ENCODE measurements at regions not wholly inside any gene's neighbourhood (a gene's known extent, or its start where the extent isn't known, plus 50 kb on each side); places are given as distances from the start of the nearest gene placed in this dataset.
"Not testable (repeated sequence)": the region's sequence is repeated elsewhere in the genome, so short reads cannot be mapped to it uniquely, and the experiment has no call there.

DNA sequence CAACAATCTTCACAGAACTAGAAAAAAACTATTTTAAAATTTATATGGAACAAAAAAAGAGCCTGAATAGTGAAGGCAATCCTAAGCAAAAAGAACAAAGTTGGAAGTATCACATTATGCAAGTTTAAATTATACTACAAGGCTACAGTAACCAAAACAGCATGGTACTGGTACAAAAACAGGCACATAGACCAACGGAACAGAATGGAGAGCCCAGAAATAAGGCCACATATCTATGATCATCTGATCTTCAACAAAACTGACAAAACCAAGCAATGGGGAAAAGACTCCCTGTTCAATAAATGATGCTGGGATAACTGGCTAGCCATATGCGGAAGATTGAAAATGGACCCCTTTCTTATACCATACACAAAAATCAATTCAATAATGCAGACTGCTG, 74.4 kb upstream of the RTN4 start:
- in situ Hi-C loops (cut with HindIII; ENCODE audit: low pct_unique_long_range_greater_than_20kb, low sequenced_read_pairs); DNase-seq (ENCODE audit: low read depth in 1 of 2, low spot score in 1 of 2): not testable (repeated sequence)

- no peak for TF ChIP-seq JUND (IDR thresholded peaks at IDR 0.05; ENCODE audit: low read depth)
- DNase-seq (ENCODE audit: low read depth in 1 of 2, low spot score in 1 of 2): no peak
- in situ Hi-C loops (cut with HindIII; ENCODE audit: low pct_unique_long_range_greater_than_20kb, low sequenced_read_pairs): no loop called here
Observed at GRCh38 chr2:55123851-55124269, 73.6 kb upstream of the RTN4 start.

DNA sequence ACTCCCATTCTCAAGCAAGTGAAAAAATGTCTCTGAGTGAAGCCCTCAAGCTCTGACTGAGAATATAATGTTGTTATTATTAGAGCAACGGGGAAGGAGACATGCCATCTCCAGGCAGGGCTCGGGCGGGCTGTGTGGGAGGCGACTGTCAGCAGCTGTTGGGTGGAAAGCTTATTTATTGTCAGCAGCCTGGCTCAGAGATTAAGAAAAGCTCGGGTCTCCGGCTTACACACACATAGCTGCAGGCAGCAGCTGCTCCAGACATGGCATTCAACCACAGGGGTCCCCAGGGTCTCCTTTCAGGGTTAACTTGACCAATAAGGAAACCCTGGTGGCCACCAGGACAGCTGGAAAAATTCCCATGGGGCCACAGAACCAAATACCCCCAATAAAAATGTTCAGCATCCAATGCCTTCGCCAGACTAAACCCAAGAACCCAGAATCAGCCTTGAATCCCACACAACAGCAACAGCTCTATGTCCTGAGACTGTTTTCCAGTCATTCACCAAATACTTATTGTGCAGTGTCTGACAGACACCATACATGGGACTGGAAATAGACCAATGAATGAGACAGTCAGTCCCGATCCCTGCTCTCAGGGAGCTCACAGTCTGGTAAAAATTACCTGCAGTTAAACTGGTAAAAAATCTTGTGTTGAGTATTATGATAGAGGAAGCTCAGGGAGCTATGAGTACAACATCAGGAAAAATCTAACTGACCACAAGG, 70.5 kb upstream of the RTN4 start:
- no peak for DNase-seq (ENCODE audit: low read depth in 1 of 2, low spot score in 1 of 2)
- TF ChIP-seq JUND (IDR thresholded peaks at IDR 0.05; ENCODE audit: low read depth): no peak
- in situ Hi-C loops (cut with HindIII; ENCODE audit: low pct_unique_long_range_greater_than_20kb, low sequenced_read_pairs): no loop called here

- DNase-seq (ENCODE audit: low read depth in 1 of 2, low spot score in 1 of 2): no peak
- TF ChIP-seq JUND (IDR thresholded peaks at IDR 0.05; ENCODE audit: low read depth): no peak
- in situ Hi-C loops (cut with HindIII; ENCODE audit: low pct_unique_long_range_greater_than_20kb, low sequenced_read_pairs): no loop called here
Observed at GRCh38 chr2:55119711-55120487, 69.6 kb upstream of the RTN4 start.

DNA sequence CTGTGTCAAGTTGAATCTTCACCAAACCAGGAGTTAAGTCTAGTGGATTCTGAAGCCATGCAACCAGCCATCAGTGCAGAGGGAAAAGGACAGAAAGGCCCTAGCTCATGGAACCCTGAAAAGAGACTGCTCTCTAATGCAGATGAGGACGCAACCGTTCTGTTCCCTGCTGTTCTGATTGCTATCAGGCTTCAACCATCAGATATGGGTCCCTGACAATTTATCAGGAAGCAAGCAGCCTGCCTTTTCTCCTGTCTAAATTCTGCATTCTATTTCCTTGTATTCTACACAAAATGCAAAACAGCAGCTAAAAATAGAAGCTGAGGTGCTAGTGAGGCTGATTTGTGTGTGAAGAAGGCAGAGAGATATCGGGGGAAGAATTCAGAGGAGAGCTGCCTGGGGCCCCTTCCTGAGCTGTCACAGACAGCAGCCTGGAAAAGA, 68.4 kb upstream of the RTN4 start:
- DNase-seq (ENCODE audit: low read depth in 1 of 2, low spot score in 1 of 2): no peak
- no peak for TF ChIP-seq JUND (IDR thresholded peaks at IDR 0.05; ENCODE audit: low read depth)
- in situ Hi-C loops (cut with HindIII; ENCODE audit: low pct_unique_long_range_greater_than_20kb, low sequenced_read_pairs): no loop called here

DNA sequence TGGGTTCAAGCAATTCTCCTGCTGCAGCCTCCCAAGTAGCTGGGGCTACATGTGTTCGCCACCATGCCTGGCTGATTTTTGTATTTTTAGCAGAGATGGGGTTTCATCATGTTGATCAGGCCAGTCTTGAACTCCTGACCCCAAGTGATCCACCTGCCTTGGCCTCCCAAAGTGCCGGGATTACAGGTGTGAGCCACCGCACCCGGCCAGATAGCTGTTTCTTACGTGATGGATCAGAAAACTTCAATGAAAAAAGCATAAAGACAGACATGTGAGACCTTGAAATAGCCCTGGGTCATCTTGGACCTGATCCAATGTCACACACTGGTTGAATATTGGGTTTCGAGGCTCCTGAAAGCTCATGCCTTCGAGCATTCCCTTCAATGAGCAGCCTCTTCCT, 66.7 kb upstream of the RTN4 start:
- DNase-seq (ENCODE audit: low read depth in 1 of 2, low spot score in 1 of 2): no peak
- TF ChIP-seq JUND (IDR thresholded peaks at IDR 0.05; ENCODE audit: low read depth): no peak
- in situ Hi-C loops (cut with HindIII; ENCODE audit: low pct_unique_long_range_greater_than_20kb, low sequenced_read_pairs): no loop called here

DNA sequence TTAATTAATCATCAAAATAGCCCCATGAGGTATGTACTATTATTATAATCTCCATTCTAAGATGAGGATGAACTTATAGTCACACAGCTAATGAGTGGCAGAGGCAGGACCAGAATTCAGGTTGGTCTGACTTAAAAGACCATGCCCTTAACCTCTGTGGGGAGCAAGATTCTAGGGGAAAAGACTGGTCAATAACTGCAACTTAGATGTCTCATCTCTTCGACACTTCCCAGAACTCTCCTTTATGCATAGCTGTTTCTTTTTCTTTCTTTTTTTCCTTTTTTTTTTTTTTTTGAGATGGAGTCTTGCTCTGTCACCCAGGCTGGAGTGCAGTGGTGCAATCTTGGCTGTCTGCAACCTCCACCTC, 66.3 kb upstream of the RTN4 start:
- in situ Hi-C loops (cut with HindIII; ENCODE audit: low pct_unique_long_range_greater_than_20kb, low sequenced_read_pairs): no loop called here
- no peak for TF ChIP-seq JUND (IDR thresholded peaks at IDR 0.05; ENCODE audit: low read depth)
- DNase-seq (ENCODE audit: low read depth in 1 of 2, low spot score in 1 of 2): no peak

DNA sequence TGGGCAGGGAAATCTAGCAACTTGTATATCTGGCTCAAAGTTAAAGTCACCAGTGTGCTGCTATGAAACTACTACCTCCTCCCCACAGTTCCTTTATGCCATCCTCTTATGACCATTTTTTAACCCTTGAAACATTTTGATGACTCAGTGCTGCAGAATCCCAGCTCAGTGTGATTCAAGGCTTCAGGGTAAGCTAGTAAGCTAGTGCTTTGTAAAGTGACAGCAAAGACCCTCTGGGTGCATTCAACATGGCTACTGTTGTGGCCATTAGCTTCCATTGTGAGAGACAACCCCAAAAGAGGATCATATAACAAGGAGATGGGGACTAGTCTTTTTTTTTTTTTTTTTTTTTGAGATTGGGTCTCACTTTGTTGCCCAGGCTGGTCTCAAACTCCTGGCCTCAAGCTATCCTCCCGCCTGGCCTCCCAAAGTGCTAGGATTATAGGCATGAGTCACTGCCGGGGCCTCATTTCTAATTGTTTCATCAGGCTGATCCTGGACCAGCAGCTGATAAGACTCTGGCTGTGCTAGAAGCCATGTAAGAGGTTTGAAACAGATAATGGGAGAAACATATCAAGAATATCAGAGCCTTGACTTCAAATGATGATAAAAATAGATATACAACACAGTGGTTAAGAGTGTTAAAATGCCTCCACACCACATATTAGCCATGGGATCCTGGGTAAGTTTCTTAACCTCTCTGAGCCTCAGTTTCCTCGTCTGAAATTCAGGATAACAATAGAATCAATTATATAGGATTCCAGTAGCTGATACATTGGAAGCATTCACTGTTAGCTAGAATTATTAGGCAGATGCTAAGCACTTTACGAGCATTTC, 65.7 kb upstream of the RTN4 start:
- in situ Hi-C loops (cut with HindIII; ENCODE audit: low pct_unique_long_range_greater_than_20kb, low sequenced_read_pairs): no loop called here

GRCh38 chr2:55114597-55114996, 64.3 kb upstream of the RTN4 start:
- no peak for DNase-seq (ENCODE audit: low read depth in 1 of 2, low spot score in 1 of 2)
- in situ Hi-C loops (cut with HindIII; ENCODE audit: low pct_unique_long_range_greater_than_20kb, low sequenced_read_pairs): no loop called here
- TF ChIP-seq JUND (IDR thresholded peaks at IDR 0.05; ENCODE audit: low read depth): no peak

More for the DNA sequence above, 65.7 kb upstream of the RTN4 start:
- no peak for DNase-seq (ENCODE audit: low read depth in 1 of 2, low spot score in 1 of 2)
- no peak for TF ChIP-seq JUND (IDR thresholded peaks at IDR 0.05; ENCODE audit: low read depth)

- in situ Hi-C loops (cut with HindIII; ENCODE audit: low pct_unique_long_range_greater_than_20kb, low sequenced_read_pairs): no loop called here
- TF ChIP-seq JUND (IDR thresholded peaks at IDR 0.05; ENCODE audit: low read depth): no peak
- DNase-seq (ENCODE audit: low read depth in 1 of 2, low spot score in 1 of 2): no peak
Observed at GRCh38 chr2:55114082-55114481, 63.8 kb upstream of the RTN4 start.

DNA sequence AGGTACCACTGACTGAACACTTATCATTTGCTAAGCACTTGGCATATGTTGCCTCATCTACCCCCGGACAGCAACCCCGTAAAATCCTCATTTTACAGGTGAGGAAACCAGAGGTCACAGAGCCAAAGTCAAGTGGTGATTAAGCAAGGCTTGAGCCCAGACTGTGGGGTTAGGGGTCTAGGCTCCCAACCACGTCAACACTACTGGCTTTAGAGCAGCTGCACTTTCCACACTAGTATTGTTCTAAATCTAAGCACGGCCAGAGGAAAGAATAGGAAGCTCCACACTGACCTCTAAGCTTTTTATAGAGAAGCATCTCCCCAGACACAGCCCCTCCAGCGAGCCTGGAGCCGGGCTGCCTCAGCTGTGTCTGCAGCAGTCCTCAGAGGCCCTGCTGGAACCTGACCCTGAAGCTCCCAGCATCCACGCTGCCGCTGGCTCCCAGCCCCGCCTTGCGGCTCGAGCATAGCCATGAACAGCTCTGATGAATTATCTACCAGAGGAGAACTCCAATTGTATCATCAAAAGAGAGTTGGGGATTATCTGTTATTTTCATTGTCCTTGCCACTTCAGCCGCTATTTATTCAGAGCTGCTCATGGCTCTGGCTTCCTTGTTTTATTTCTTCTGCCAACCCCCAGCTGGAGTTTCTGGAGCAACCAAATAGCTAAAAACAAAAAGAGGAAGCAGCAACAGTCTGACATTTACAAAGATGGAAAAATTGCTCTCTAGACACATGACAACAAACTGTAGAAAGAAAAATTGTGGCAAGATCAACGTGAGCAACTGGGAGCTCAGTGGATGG, 62.2 kb upstream of the RTN4 start:
- DNase-seq (ENCODE audit: low read depth in 1 of 2, low spot score in 1 of 2): no peak
- in situ Hi-C loops (cut with HindIII; ENCODE audit: low pct_unique_long_range_greater_than_20kb, low sequenced_read_pairs): no loop called here
- no peak for TF ChIP-seq JUND (IDR thresholded peaks at IDR 0.05; ENCODE audit: low read depth)

GRCh38 chr2:55111570-55112228, 61.4 kb upstream of the RTN4 start:
- in situ Hi-C loops (cut with HindIII; ENCODE audit: low pct_unique_long_range_greater_than_20kb, low sequenced_read_pairs): no loop called here
- TF ChIP-seq JUND (IDR thresholded peaks at IDR 0.05; ENCODE audit: low read depth): no peak
- no peak for DNase-seq (ENCODE audit: low read depth in 1 of 2, low spot score in 1 of 2)
